Astrocyte (in vitro differentiated cells and primary cell): ENCODE measurements at regions not wholly inside any gene's neighbourhood (a gene's known extent, or its start where the extent isn't known, plus 50 kb on each side); places are given as distances from the start of the nearest gene placed in this dataset.

Experiments
- EZH2 ChIP-seq: IDR thresholded peaks from 2 replicates; pipeline ENCODE4 v1.6.1; 2012; ENCODE audit warnings: mild to moderate bottlenecking, low read length, inconsistent platforms; ENCODE audit not compliant: insufficient read depth
- TF ChIP-seq, protein P1 (sequence below): IDR thresholded peaks from 2 replicates; pipeline ENCODE4 v1.5.1; 2011; ENCODE audit warnings: low read depth, mild to moderate bottlenecking, inconsistent platforms, low read length, moderate library complexity; ENCODE audit not compliant: insufficient read depth

DNA sequence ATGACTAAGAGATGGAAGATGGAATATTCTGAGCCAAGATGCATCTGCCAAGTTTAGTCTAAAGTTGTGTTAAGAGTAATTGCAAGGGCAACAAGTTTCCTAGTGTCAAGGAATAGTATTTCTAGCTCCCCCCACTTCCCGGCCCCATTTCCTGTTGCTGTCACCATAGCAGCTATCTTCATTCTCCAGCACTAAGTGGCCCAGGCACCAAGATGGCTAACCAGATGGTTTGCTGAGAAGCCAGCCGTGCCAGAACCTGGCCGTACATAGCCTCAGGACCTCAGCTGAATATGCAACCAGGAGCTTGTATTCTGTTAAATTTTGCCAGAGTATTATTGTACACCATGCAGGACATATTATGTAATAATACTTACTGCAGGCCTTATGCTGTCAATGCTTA, 108.8 kb upstream of the UMPS start:
- TF ChIP-seq, protein P1, sequence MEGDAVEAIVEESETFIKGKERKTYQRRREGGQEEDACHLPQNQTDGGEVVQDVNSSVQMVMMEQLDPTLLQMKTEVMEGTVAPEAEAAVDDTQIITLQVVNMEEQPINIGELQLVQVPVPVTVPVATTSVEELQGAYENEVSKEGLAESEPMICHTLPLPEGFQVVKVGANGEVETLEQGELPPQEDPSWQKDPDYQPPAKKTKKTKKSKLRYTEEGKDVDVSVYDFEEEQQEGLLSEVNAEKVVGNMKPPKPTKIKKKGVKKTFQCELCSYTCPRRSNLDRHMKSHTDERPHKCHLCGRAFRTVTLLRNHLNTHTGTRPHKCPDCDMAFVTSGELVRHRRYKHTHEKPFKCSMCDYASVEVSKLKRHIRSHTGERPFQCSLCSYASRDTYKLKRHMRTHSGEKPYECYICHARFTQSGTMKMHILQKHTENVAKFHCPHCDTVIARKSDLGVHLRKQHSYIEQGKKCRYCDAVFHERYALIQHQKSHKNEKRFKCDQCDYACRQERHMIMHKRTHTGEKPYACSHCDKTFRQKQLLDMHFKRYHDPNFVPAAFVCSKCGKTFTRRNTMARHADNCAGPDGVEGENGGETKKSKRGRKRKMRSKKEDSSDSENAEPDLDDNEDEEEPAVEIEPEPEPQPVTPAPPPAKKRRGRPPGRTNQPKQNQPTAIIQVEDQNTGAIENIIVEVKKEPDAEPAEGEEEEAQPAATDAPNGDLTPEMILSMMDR, result no peak
- TF ChIP-seq EZH2, result no peak
